PC-3 (cell line): ENCODE measurements at regions not wholly inside any gene's neighbourhood (a gene's known extent, or its start where the extent isn't known, plus 50 kb on each side); places are given as distances from the start of the nearest gene placed in this dataset.

ENCODE experiments used
- ATAC-seq: fragments of 200-7000 bp; cut with Tn5 transposase; 2 replicates; pipeline ENCODE4 v1.9.1; 2020; ENCODE audit warnings: mild to moderate bottlenecking, moderate library complexity
- BruUV-seq: library from RNA; stranded (reverse); fragments of 400-500 nt; replicated peaks from 2 replicates; lab custom pipeline; 2021; lab: Mats Ljungman, UMichigan
- CTCF ChIA-PET: fragments of 300-600 bp; sonication (Branson Sonifier 250); formaldehyde crosslinking; loops from one replicate; lab custom pipeline; 2022; ENCODE audit warnings: antibody characterized with exemption; lab: Charles Lee
- POLR2A ChIA-PET: fragments of 300-600 bp; sonication (Branson Sonifier 250); formaldehyde crosslinking; loops from one replicate; lab custom pipeline; 2022; ENCODE audit warnings: antibody characterized with exemption; ENCODE audit not compliant: unreplicated experiment; lab: Charles Lee
- DNase-seq: peaks from one replicate; pipeline ENCODE4 v3.0.0-alpha.2; 2015
- H2AFZ ChIP-seq: fragments of 300-600 bp; sonication (generic); 2 replicates; pipeline ENCODE4 v1.6.0; 2016; ENCODE audit warnings: antibody characterized with exemption, low read length
- H3F3A ChIP-seq: fragments of 300-600 bp; sonication (generic); one replicate; pipeline ENCODE4 v1.6.0; 2017; ENCODE audit warnings: antibody characterized with exemption, low read length, control low read depth, mild to moderate bottlenecking; ENCODE audit not compliant: unreplicated experiment
- H3K27ac ChIP-seq: fragments of 300-600 bp; sonication (generic); 2 replicates; pipeline ENCODE4 v1.5.1; 2016; ENCODE audit warnings: mild to moderate bottlenecking, low read length
- H3K27me3 ChIP-seq: fragments of 300-600 bp; sonication (generic); 2 replicates; pipeline ENCODE4 v1.6.1; 2016; ENCODE audit warnings: low read length, mixed read lengths
- H3K36me3 ChIP-seq: fragments of 300-600 bp; sonication (generic); 2 replicates; pipeline ENCODE4 v1.6.1; 2016; ENCODE audit warnings: low read depth, mixed run types, low read length, mixed read lengths
- H3K4me1 ChIP-seq: fragments of 300-600 bp; sonication (generic); 2 replicates; pipeline ENCODE4 v1.5.1; 2016; ENCODE audit warnings: low read length; ENCODE audit not compliant: insufficient read depth
- H3K4me2 ChIP-seq: fragments of 300-600 bp; sonication (generic); 2 replicates; pipeline ENCODE4 v1.6.0; 2016; ENCODE audit warnings: low read length
- H3K4me3 ChIP-seq: fragments of 300-600 bp; sonication (generic); 2 replicates; pipeline ENCODE4 v1.5.1; 2016; ENCODE audit warnings: mild to moderate bottlenecking, low read length, mixed read lengths
- H3K79me2 ChIP-seq: fragments of 300-600 bp; sonication (generic); 2 replicates; pipeline ENCODE4 v1.6.1; 2017; ENCODE audit warnings: low read length, mixed read lengths
- H3K9ac ChIP-seq: fragments of 300-600 bp; sonication (generic); 2 replicates; pipeline ENCODE4 v1.6.0; 2016; ENCODE audit warnings: mild to moderate bottlenecking, low read length
- H3K9me2 ChIP-seq: fragments of 300-600 bp; sonication (generic); replicated peaks from 2 replicates; pipeline ENCODE4 v1.6.1; 2016; ENCODE audit warnings: mixed run types, low read length, mixed read lengths
- H3K9me3 ChIP-seq: fragments of 300-600 bp; sonication (generic); 2 replicates; pipeline ENCODE4 v1.6.1; 2016; ENCODE audit warnings: low read length, mixed read lengths
- H4K20me1 ChIP-seq: fragments of 300-600 bp; sonication (generic); 2 replicates; pipeline ENCODE4 v1.6.1; 2016; ENCODE audit warnings: low read length, mixed read lengths
- EZH2 ChIP-seq: fragments of 300-600 bp; sonication (generic); IDR thresholded peaks from one replicate; pipeline ENCODE4 v1.6.1; 2017; ENCODE audit warnings: antibody characterized with exemption, mild to moderate bottlenecking, low read length; ENCODE audit not compliant: unreplicated experiment
- EZH2phosphoT487 ChIP-seq: fragments of 300-600 bp; sonication (generic); IDR thresholded peaks from 2 replicates; pipeline ENCODE4 v1.6.1; 2018; ENCODE audit warnings: mild to moderate bottlenecking, antibody characterized with exemption, low read length, borderline replicate concordance
- intact Hi-C: fragments of 100-400 bp; cut with micrococcal nuclease; formaldehyde crosslinking; loops from 2 replicates; pipeline ENCODE4 v1.9.0; 2023
- TF ChIP-seq, protein P1 (sequence below): fragments of 300-600 bp; sonication (generic); conservative IDR thresholded peaks from 2 replicates; pipeline ENCODE4 v1.5.1; 2017; ENCODE audit warnings: antibody characterized with exemption, low read depth, mild to moderate bottlenecking, low read length

DNA sequence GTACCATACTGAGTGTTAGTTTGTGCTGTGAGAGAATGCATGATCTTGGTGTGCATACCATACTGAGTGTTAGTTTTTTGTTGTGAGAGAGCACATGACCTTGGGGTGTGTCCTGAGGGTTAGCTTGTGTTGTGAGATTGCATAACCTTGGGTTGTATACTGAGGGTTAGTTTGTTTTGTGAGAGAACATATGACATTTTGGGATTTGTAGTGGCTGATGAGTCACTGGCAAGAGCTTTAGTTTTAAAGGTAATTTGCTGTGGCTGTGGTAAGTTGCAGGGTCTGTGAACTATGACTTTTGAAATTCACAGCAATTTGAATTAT lies 1068.3 kb upstream of the EDIL3 start:
- ChIA-PET POLR2A (no interaction called here), CTCF (no interaction called here)
- no peak overlapping the region for H3K4me3 ChIP-seq
- no peaks in the 10 kb centered on the region for H3F3A ChIP-seq
- no peak overlapping the region for H2AFZ ChIP-seq
- H3K27me3 ChIP-seq: peaks cover 15% of the 10 kb centered on the region; the same call in 1 of the 2 replicates
- no peak overlapping the region for H3K9ac ChIP-seq
- BruUV-seq: no TSS peak
- peaks cover 5% of the 10 kb centered on the region; the same call in 1 of the 2 replicates for H3K4me1 ChIP-seq
- DNase-seq: peak; percentile 10
- peak; percentile 38; the same call in 1 of the 2 replicates for ATAC-seq
- no peaks in the 10 kb centered on the region for H3K9me3 ChIP-seq
- H3K79me2 ChIP-seq: no peaks in the 10 kb centered on the region
- H3K9me2 ChIP-seq: no peaks in the 10 kb centered on the region
- H3K36me3 ChIP-seq: no peaks in the 10 kb centered on the region
- no peaks in the 10 kb centered on the region for H4K20me1 ChIP-seq
- H3K4me2 ChIP-seq: no peak overlapping the region
- no peak overlapping the region for H3K27ac ChIP-seq
- intact Hi-C loops: no loop called here
- TF ChIP-seq, protein P1, sequence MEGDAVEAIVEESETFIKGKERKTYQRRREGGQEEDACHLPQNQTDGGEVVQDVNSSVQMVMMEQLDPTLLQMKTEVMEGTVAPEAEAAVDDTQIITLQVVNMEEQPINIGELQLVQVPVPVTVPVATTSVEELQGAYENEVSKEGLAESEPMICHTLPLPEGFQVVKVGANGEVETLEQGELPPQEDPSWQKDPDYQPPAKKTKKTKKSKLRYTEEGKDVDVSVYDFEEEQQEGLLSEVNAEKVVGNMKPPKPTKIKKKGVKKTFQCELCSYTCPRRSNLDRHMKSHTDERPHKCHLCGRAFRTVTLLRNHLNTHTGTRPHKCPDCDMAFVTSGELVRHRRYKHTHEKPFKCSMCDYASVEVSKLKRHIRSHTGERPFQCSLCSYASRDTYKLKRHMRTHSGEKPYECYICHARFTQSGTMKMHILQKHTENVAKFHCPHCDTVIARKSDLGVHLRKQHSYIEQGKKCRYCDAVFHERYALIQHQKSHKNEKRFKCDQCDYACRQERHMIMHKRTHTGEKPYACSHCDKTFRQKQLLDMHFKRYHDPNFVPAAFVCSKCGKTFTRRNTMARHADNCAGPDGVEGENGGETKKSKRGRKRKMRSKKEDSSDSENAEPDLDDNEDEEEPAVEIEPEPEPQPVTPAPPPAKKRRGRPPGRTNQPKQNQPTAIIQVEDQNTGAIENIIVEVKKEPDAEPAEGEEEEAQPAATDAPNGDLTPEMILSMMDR: no peak
- TF ChIP-seq EZH2phosphoT487 (no peak), EZH2 (no peak)

DNA sequence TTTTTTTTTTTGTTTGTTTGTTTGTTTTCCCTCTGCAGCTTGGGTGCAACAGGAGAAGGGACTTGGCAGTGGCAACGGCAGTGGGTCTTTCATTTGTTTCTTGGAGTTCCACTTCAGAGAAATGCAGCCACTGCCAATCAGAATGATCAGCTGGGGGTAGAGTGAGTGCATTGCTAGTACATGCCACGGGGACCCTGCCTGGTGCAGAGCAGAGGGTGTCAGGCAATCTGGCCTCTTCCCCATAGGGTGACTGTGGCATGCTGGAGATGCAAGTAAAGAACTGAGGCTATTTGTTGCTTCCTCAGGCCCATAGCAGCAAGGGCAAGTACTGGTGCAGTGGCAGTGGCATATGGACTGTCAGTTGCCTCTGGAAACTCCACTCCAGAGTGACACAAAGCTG lies 1073.6 kb upstream of the EDIL3 start:
- POLR2A ChIA-PET: no interaction called here
- ATAC-seq: no peak
- intact Hi-C loops: no loop called here

DNA sequence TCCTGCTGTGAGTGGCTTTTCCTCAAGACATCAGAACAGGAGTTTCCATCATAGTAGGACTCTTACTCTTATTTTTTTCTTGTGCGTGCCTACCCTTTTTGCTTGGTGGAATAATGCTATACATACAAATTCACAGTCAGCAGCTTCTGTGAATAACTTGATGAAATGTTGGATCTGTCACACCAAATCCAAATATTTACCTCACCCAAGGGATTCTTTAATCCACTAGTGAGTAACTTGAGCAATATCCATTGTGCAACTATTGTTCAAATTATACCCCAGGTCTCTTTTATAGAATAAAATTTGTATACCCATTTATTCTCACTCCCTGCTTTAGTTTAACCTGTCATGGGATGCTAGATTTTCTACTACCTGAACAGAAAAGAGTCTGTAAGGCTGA lies 1078.3 kb upstream of the EDIL3 start:
- no TSS peak for BruUV-seq
- no peak overlapping the region for H3K27ac ChIP-seq
- ChIA-PET POLR2A (no interaction called here), CTCF (no interaction called here)
- intact Hi-C loops: no loop called here
- no peaks in the 10 kb centered on the region for H3K79me2 ChIP-seq
- no peaks in the 10 kb centered on the region for H4K20me1 ChIP-seq
- H3K9me3 ChIP-seq: no peaks in the 10 kb centered on the region
- H3K4me2 ChIP-seq: no peak overlapping the region
- H2AFZ ChIP-seq: no peak overlapping the region
- DNase-seq (no peak), ATAC-seq (no peak)
- no peaks in the 10 kb centered on the region for H3F3A ChIP-seq
- H3K9me2 ChIP-seq: no peaks in the 10 kb centered on the region
- H3K27me3 ChIP-seq: 0 out of 2 replicates have a peak, but pooled peaks cover under 1% of the 10 kb centered on the region
- TF ChIP-seq, protein P1: no peak
- TF ChIP-seq EZH2phosphoT487 (no peak), EZH2 (no peak)
- H3K4me1 ChIP-seq: no peaks in the 10 kb centered on the region
- no peak overlapping the region for H3K4me3 ChIP-seq
- H3K36me3 ChIP-seq: no peaks in the 10 kb centered on the region
- no peak overlapping the region for H3K9ac ChIP-seq

More for the DNA sequence above, 1073.6 kb upstream of the EDIL3 start:
- Histone ChIP-seq H3K9me2 (no peaks in the 10 kb centered on the region), H3K9me3 (no peaks in the 10 kb centered on the region), H2AFZ (no peak overlapping the region), H4K20me1 (no peaks in the 10 kb centered on the region), H3K4me1 (no peaks in the 10 kb centered on the region), H3K4me2 (no peak overlapping the region), H3F3A (no peaks in the 10 kb centered on the region), H3K79me2 (no peaks in the 10 kb centered on the region), H3K4me3 (no peak overlapping the region), H3K27me3 (peaks cover 9% of the 10 kb centered on the region; the same call in 1 of the 2 replicates), H3K9ac (no peak overlapping the region), H3K27ac (no peak overlapping the region), H3K36me3 (no peaks in the 10 kb centered on the region)
- CTCF ChIA-PET: no interaction called here
- DNase-seq: no peak
- TF ChIP-seq, protein P1: no peak
- no peak for TF ChIP-seq EZH2phosphoT487
- TF ChIP-seq EZH2: no peak
- no TSS peak for BruUV-seq
